ENCODE measurements at regions not wholly inside any gene's neighbourhood (a gene's known extent, or its start where the extent isn't known, plus 50 kb on each side); places are given as distances from the start of the nearest gene placed in this dataset.

DNA sequence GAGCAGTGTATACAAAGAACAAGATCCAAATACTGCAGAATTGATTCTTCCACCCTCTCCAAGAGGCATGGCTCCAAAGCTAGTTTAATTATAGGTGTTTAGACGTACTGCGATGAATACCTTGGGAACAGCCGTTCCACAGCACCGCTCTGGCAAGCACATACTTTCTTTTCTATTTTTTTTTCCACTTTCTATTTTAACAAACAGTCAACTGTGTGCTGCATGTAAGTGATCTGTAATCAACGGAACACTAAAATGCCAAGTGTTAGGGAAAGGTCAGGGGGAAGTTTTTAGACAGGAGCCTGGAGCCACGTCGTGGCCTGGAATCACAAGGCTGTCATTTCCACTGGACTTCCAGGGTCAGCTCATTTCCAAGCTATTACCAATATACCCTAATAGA, 486.4 kb upstream of the DAB1 start:
- TF ChIP-seq, protein P1, sequence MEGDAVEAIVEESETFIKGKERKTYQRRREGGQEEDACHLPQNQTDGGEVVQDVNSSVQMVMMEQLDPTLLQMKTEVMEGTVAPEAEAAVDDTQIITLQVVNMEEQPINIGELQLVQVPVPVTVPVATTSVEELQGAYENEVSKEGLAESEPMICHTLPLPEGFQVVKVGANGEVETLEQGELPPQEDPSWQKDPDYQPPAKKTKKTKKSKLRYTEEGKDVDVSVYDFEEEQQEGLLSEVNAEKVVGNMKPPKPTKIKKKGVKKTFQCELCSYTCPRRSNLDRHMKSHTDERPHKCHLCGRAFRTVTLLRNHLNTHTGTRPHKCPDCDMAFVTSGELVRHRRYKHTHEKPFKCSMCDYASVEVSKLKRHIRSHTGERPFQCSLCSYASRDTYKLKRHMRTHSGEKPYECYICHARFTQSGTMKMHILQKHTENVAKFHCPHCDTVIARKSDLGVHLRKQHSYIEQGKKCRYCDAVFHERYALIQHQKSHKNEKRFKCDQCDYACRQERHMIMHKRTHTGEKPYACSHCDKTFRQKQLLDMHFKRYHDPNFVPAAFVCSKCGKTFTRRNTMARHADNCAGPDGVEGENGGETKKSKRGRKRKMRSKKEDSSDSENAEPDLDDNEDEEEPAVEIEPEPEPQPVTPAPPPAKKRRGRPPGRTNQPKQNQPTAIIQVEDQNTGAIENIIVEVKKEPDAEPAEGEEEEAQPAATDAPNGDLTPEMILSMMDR (IDR thresholded peaks at IDR 0.05; ENCODE audit: low read depth, low read length, missing control alignments): no peak
- no peak overlapping the region for H3K4me3 ChIP-seq (ENCODE audit: low read depth, low read length)
- no peak for DNase-seq (ENCODE audit: low read depth)

DNA sequence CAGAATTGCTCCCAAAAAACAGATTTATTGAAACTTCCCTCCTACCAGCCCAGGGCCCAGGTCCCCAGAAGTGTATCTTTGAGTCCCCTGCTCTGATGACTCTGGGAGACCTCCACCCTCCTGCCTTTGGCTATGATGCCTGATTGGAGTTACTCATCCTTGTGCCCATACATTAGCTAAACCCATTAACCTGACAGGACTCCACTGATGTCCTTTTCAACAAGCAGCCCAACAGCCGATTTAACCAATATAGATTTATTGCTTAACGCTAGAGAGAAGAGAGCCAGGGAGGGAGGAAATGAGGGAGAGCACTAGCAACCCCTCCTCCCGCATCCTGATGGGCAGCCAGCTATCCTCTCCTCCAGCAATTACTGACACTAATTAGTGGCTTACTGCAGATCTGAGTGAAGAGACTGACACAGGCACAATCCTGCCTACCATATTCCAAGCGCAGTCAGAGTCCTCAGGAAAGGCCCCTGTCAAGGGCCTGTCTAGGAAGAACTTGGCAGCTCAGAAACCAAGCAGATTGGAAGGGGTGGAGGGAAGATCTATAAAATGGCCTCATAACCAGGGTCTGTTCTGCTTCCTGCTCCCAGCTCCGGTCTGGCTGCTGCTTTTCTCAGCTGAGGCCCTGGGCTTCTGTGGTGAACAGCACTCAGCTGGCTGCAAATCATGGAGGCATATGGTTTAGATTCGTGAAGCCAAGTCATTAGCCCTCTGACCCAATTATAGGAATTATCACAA, 484.5 kb upstream of the DAB1 start:
- TF ChIP-seq, protein P1 (IDR thresholded peaks at IDR 0.05; ENCODE audit: low read depth, low read length, missing control alignments): no peak
- no peak for DNase-seq (ENCODE audit: low read depth)

DNA sequence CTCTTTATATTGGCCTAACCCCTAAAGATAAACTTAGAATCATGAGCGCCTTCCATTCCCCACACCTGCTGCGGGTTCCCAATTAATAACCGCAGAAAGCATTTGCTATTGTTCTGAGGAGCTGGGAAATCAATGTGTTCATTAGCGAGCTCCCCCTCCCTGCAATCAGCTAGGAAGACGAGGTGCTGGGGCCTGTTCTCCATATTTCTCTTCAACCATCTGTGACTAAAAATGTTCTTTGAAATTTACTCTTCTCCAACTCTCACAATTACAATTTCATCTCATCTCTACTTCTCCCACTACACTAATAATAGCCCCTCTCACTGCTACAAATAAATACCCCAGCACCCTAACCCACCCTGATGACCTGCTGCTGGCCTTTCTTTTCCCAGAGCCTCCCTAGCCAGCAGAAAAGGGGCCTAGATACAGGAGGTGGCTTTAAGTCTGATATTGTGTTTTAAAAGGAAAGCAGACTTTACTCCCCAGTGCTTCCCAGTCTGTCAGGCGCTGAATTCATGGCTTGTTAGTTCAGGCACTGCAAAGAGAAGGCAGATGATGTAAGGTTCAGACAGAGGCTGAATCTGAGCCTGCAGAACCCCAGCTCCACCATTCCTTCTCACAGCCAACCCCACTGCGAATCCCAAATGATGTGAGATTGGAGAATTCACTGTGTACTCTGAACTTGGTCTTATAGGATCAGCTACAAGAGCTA, 477.5 kb upstream of the DAB1 start:
- H3K4me3 ChIP-seq (ENCODE audit: low read depth, low read length): no peak overlapping the region
- TF ChIP-seq, protein P1 (IDR thresholded peaks at IDR 0.05; ENCODE audit: low read depth, low read length, missing control alignments): no peak
- DNase-seq (ENCODE audit: low read depth): no peak

More for the DNA sequence above, 484.5 kb upstream of the DAB1 start:
- H3K4me3 ChIP-seq (ENCODE audit: low read depth, low read length): no peak overlapping the region

DNA sequence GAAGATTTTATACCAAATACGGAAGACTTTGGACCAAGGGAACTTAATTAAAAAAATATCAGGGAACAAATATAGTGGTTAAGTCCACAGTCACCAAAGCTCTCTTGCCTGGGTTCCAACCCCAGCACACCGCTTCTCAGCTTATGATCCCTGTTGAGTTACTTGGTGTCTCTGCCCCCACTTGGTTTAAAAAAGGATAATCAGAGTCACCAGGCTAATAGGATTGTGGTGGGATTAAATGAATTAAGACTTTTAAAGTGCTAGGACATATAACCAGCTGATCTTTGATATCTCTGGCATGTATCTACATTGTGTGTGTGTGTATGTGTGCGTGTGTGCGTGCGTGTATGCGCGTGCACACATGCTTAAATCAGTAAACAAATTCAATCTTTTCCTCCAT, 474.7 kb upstream of the DAB1 start:
- no peak overlapping the region for H3K4me3 ChIP-seq (ENCODE audit: low read depth, low read length)

DNA sequence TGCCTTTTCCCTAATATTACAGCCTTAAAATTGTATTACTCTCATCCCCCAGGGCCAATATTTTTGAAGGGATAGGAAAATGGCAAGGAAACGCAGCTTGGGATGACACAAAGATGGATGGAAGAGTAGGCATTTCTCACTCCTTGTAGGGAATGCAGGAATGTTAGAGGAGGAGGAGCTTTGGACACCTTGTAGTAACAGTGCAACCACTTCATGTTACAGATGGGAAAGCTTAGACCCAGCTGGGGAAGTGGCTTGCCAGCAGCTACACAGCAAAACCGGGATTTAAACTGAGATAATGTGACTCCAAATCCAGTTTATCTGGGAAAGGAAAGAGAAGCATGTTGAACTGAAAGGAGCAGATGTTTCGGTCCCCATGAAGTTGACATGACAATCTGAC, 473.7 kb upstream of the DAB1 start:
- H3K4me3 ChIP-seq (ENCODE audit: low read depth, low read length): no peak overlapping the region
- TF ChIP-seq, protein P1 (IDR thresholded peaks at IDR 0.05; ENCODE audit: low read depth, low read length, missing control alignments): no peak
- no peak for DNase-seq (ENCODE audit: low read depth)

More for the DNA sequence above, 474.7 kb upstream of the DAB1 start:
- TF ChIP-seq, protein P1 (IDR thresholded peaks at IDR 0.05; ENCODE audit: low read depth, low read length, missing control alignments): no peak
- DNase-seq (ENCODE audit: low read depth): no peak

DNA sequence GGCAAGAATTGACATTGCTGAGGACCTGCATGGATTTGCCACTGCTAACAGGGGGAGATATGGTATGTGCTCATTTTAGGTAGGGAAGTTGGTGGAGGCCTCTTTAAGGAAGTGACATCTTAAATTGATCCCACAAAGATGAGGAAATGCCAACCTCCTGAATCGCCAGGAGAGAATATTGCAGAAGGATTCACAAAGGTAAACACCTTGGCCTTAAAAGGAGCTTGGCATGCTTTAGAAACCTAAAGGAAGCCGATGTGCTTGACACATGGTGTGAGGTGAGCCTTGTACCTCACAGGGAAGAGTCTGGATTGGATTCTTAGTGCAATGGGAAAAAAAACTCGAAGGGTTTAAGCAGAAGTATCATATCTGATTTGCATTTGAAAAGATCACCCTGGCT, 470.5 kb upstream of the DAB1 start:
- no peak overlapping the region for H3K4me3 ChIP-seq (ENCODE audit: low read depth, low read length)
- DNase-seq (ENCODE audit: low read depth): no peak
- TF ChIP-seq, protein P1 (IDR thresholded peaks at IDR 0.05; ENCODE audit: low read depth, low read length, missing control alignments): no peak

Data from GM12864 (cell line).